ENCODE measurements at regions not wholly inside any gene's neighbourhood (a gene's known extent, or its start where the extent isn't known, plus 50 kb on each side); places are given as distances from the start of the nearest gene placed in this dataset.
A peak's percentile ranks its signal among the peaks of the same experiment; 100 is the strongest.

DNA sequence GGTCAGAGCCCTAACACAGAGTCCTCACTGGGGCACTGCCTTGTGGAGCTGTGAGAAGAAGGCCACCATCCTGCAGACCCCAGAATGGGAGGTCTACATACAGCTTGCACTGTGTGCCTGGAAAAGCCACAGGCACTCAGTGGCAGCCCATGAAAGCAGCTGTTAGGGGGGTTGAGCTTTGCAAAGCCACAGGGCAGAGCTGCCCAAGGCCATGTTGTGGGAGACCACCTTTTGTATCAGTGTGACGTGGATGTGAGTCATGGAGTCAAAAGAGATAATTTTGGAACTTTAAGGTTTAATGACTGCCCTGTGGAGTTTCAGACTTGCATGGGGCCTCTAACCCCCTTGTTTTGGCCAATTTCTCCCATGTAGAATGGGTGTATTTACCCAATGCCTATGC lies 52.9 kb upstream of the TPRG1 start:
- Mint-ChIP-seq H3K4me3 (no peak overlapping the region), H3K27me3 (no peaks in the 10 kb centered on the region), H3K9me3 (ENCODE audit: low read depth) (peaks cover 15% of the 10 kb centered on the region), H3K36me3 (peaks cover 30% of the 10 kb centered on the region), H3K4me1 (peaks cover 24% of the 10 kb centered on the region), H3K27ac (no peak overlapping the region)
- CTCF ChIA-PET: interaction anchor here (0.5 kb wide), 1 partner anchor 633 kb away, joined by 3 read pairs; no protein-coding TSS in a partner anchor
- ATAC-seq (no peak), DNase-seq (no peak)

DNA sequence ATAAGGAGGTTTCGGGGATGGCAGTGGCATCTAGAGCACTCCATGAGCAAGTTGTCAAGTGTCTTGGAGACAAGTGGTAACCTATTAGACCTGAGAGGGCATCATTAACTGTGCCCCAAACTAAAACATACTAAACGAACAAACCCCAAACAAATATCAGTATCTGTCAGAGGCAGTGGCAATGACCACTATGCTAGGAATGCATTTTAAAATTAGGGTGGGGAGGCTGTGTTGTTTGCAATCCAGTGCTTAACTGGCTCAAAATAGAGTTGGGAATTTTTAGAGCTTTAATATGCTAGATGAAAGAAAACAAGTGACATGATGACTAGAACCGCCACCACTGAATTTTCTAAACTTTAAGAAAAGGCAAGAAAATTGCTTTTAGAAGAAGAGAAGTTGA lies 51.8 kb upstream of the TPRG1 start:
- Mint-ChIP-seq H3K27me3 (no peaks in the 10 kb centered on the region), H3K4me1 (peaks cover 30% of the 10 kb centered on the region), H3K9me3 (ENCODE audit: low read depth) (peaks cover 15% of the 10 kb centered on the region), H3K27ac (no peak overlapping the region), H3K4me3 (no peak overlapping the region), H3K36me3 (peaks cover 30% of the 10 kb centered on the region)
- ATAC-seq: no peak
- CTCF ChIA-PET: no interaction called here
- no peak for DNase-seq

DNA sequence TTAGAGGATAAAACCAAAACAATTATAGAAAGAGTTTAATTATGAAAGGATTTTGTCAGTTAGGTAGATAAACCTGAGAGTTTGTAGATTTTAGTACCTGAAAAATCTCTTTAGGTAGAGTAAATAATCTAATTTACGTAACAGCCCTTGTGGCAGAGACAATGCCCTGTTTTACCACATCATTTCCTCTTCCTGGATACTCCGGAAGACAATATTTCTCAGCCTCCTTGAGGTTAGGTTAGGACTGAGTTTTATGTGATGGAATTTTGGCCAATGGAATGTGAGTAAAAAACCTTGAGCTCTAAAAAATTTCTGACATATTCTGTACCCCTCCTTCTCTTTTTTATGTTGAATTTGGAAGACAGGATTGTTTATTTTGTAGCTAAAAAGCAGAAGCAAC lies 50.7 kb upstream of the TPRG1 start:
- Mint-ChIP-seq H3K9me3 (ENCODE audit: low read depth) (peaks cover 15% of the 10 kb centered on the region), H3K27me3 (no peaks in the 10 kb centered on the region), H3K4me1 (peaks cover 35% of the 10 kb centered on the region), H3K4me3 (peak overlapping the region; percentile 77), H3K36me3 (peaks cover 30% of the 10 kb centered on the region), H3K27ac (peak overlapping the region; percentile 88)
- DNase-seq: no peak
- peak; percentile 57 for ATAC-seq
- CTCF ChIA-PET: interaction anchor here (0.6 to 6.6 kb wide), 12 partner anchors 11 to 1381 kb away, joined by 3 to 44 read pairs (median 4); no protein-coding TSS in a partner anchor
